Kidney (tissue), 13 donors: ENCODE measurements at regions not wholly inside any gene's neighbourhood (a gene's known extent, or its start where the extent isn't known, plus 50 kb on each side); places are given as distances from the start of the nearest gene placed in this dataset.
"Not testable (repeated sequence)": the region's sequence is repeated elsewhere in the genome, so short reads cannot be mapped to it uniquely, and the experiment has no call there.

Experiments
- DNase-seq, 5 donors: peaks; one replicate each; pipeline ENCODE4 v3.0.0-alpha.2; 2013 to 2020
- FAIRE-seq: peaks from 2 replicates; lab custom pipeline; 2012; peaks lifted over from hg19 to GRCh38; lab: Jason Lieb, UNC
- H3K27ac ChIP-seq, 2 donors: one replicate each; pipeline ENCODE4 v1.7.0; 2013; ENCODE audit warnings: low read depth in 2 of 2, low read length in 2 of 2, inconsistent platforms in 1 of 2
- H3K27me3 ChIP-seq: one replicate; pipeline ENCODE4 v1.7.1; 2013; ENCODE audit warnings: low read length, inconsistent platforms; ENCODE audit not compliant: control insufficient read depth, insufficient read depth
- H3K36me3 ChIP-seq, 3 donors: one replicate each; pipeline versions ENCODE4 v1.7.0 to v1.7.1; 2013; ENCODE audit warnings: low read length in 3 of 3, control low read depth in 1 of 3, inconsistent platforms in 1 of 3; ENCODE audit not compliant: insufficient read depth in 3 of 3, control insufficient read depth in 2 of 3
- H3K4me1 ChIP-seq, 3 donors: one replicate each; pipeline versions ENCODE4 v1.7.0 to v1.7.1; 2013; ENCODE audit warnings: low read length in 3 of 3, inconsistent platforms in 1 of 3, low read depth in 1 of 3; ENCODE audit not compliant: control insufficient read depth in 2 of 3, insufficient read depth in 2 of 3
- H3K4me3 ChIP-seq, 3 donors: one replicate each; pipeline versions ENCODE4 v1.7.0 to v1.8.1; 2013; ENCODE audit warnings: low read length in 3 of 3, control low read depth in 1 of 3, inconsistent platforms in 1 of 3
- H3K9ac ChIP-seq, 3 donors: one replicate each; pipeline versions ENCODE4 v1.7.0 to v1.7.1; 2013; ENCODE audit warnings: low read length in 3 of 3, control low read depth in 1 of 3, inconsistent platforms in 1 of 3
- H3K9me3 ChIP-seq, 3 donors: one replicate each; pipeline versions ENCODE4 v1.7.0 to v1.7.1; 2013; ENCODE audit warnings: low read length in 3 of 3, control low read depth in 1 of 3, inconsistent platforms in 1 of 3; ENCODE audit not compliant: control insufficient read depth in 2 of 3, insufficient read depth in 1 of 3
- CTCF ChIP-seq: IDR thresholded peaks from 3 replicates; pipeline ENCODE4 v1.5.1; 2012; ENCODE audit warnings: mild to moderate bottlenecking, moderate library complexity, borderline replicate concordance; ENCODE audit not compliant: insufficient read depth; ENCODE audit errors: extremely low read depth
- intact Hi-C: fragments of 100-400 bp; cut with DNase I; formaldehyde crosslinking; loops from one replicate; pipeline ENCODE4 v1.11.1; 2022
- donor health status: control.
- donor health status: control.
- donor health status: control.
- donor health status: control.
- donor health status: control.
- donor health status: DM: yes; HTN: yes; CAD: no.
- donor health status: Normal renal cell carcinoma (clear cell type).

DNA sequence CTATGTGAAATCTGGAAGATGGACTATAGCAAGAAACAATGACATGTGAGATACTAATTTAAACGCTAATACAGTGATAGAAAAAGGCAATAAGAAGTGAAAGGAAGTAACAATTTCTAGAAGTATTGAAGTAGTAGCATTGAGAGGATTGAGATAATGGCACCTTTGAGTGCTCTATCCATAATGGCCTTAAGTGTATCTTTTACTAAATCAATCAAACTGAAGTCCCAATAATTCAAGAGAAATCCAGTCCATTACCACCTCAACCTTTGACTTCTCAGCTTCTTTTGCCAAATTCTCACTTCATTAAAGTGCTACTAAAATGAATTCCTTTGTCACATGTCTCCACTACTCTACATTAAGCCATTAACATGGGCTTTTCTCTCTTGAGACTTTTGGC is 82.6 kb upstream of the KYNU start:
- intact Hi-C loops, result no loop called here
- H3K4me1 ChIP-seq, result no peaks in the 10 kb centered on the region
- TF ChIP-seq CTCF, result no peak
- no peaks in the 10 kb centered on the region for H3K9me3 ChIP-seq
- H3K27ac ChIP-seq, result no peak overlapping the region
- FAIRE-seq (no peak), DNase-seq (no peak)
- no peaks in the 10 kb centered on the region for H3K36me3 ChIP-seq
- H3K4me3 ChIP-seq, result no peak overlapping the region
- H3K27me3 ChIP-seq, result no peaks in the 10 kb centered on the region
- H3K9ac ChIP-seq, result no peak overlapping the region

- H3K9me3 ChIP-seq, H3K4me3 ChIP-seq, DNase-seq, FAIRE-seq, H3K9ac ChIP-seq, intact Hi-C loops, H3K36me3 ChIP-seq, H3K4me1 ChIP-seq, H3K27me3 ChIP-seq, H3K27ac ChIP-seq: not testable (repeated sequence)
Observed at GRCh38 chr2:142792328-142792727, 85.1 kb upstream of the KYNU start.

GRCh38 chr2:142791335-142791734 is 86.1 kb upstream of the KYNU start:
- no peaks in the 10 kb centered on the region for H3K27me3 ChIP-seq
- intact Hi-C loops, result no loop called here
- FAIRE-seq, result no peak
- H3K27ac ChIP-seq, result no peak overlapping the region
- H3K9me3 ChIP-seq, result no peaks in the 10 kb centered on the region
- H3K36me3 ChIP-seq, result no peaks in the 10 kb centered on the region
- H3K4me3 ChIP-seq, result no peak overlapping the region
- DNase-seq, result no peak
- no peak overlapping the region for H3K9ac ChIP-seq
- TF ChIP-seq CTCF, result no peak
- no peaks in the 10 kb centered on the region for H3K4me1 ChIP-seq

GRCh38 chr2:142786918-142787702 is 90.4 kb upstream of the KYNU start:
- Histone ChIP-seq H3K27ac (no peak overlapping the region), H3K36me3 (no peaks in the 10 kb centered on the region), H3K4me3 (no peak overlapping the region), H3K27me3 (no peaks in the 10 kb centered on the region), H3K9me3 (no peaks in the 10 kb centered on the region), H3K9ac (no peak overlapping the region), H3K4me1 (no peaks in the 10 kb centered on the region)
- peak; percentile 15 for FAIRE-seq
- DNase-seq, result no peak
- no peak for TF ChIP-seq CTCF
- intact Hi-C loops, result no loop called here
